HL-60 (cell line): ENCODE measurements at regions not wholly inside any gene's neighbourhood (a gene's known extent, or its start where the extent isn't known, plus 50 kb on each side); places are given as distances from the start of the nearest gene placed in this dataset.

ENCODE experiments used
- CTCF ChIP-seq: IDR thresholded peaks from one replicate; pipeline ENCODE4 v1.5.1; 2011; ENCODE audit warnings: low read length, control low read depth, inconsistent platforms; ENCODE audit not compliant: insufficient read depth
- GABPA ChIP-seq: IDR thresholded peaks from 2 replicates; pipeline ENCODE4 v1.6.1; 2012; ENCODE audit warnings: low read depth
- POLR2AphosphoS5 ChIP-seq: IDR thresholded peaks from 2 replicates; pipeline ENCODE4 v1.6.1; 2012; ENCODE audit warnings: low read depth
- SPI1 ChIP-seq: IDR thresholded peaks from 2 replicates; pipeline ENCODE4 v1.6.1; 2012; ENCODE audit warnings: low read depth, mild to moderate bottlenecking, borderline replicate concordance
- TF ChIP-seq, protein P1 (sequence below): IDR thresholded peaks from 2 replicates; pipeline ENCODE4 v1.6.1; 2012; ENCODE audit warnings: low read depth; ENCODE audit not compliant: insufficient replicate concordance

DNA sequence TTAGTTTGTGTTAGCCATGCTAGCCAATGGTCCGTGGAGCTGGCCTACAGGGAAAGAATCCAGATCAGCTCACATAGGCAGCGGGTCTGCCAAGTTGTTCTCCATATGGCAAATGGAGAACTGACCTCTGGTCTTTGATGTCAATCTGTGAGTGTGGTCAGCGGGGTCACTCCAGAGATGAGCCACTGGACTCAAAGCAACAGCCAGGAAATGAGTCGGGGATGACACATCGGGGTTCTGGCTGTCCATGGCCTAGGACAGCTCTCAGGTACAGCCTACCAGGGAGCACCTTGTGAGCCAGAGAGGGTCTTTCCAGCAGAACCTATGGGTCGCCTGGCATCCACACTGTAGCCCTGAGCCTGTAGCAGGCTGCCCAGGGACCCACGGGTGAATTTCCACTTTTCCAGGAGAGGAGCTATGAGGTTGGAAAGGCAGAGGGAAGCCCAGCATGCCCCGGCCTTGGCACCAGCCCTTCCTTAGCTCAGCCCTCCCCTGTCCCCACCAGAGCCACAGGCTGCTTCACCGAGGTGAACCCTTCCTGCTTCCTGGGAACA is 203.0 kb upstream of the TNRC6C start:
- TF ChIP-seq CTCF: no peak
- TF ChIP-seq POLR2AphosphoS5: no peak
- TF ChIP-seq, protein P1, sequence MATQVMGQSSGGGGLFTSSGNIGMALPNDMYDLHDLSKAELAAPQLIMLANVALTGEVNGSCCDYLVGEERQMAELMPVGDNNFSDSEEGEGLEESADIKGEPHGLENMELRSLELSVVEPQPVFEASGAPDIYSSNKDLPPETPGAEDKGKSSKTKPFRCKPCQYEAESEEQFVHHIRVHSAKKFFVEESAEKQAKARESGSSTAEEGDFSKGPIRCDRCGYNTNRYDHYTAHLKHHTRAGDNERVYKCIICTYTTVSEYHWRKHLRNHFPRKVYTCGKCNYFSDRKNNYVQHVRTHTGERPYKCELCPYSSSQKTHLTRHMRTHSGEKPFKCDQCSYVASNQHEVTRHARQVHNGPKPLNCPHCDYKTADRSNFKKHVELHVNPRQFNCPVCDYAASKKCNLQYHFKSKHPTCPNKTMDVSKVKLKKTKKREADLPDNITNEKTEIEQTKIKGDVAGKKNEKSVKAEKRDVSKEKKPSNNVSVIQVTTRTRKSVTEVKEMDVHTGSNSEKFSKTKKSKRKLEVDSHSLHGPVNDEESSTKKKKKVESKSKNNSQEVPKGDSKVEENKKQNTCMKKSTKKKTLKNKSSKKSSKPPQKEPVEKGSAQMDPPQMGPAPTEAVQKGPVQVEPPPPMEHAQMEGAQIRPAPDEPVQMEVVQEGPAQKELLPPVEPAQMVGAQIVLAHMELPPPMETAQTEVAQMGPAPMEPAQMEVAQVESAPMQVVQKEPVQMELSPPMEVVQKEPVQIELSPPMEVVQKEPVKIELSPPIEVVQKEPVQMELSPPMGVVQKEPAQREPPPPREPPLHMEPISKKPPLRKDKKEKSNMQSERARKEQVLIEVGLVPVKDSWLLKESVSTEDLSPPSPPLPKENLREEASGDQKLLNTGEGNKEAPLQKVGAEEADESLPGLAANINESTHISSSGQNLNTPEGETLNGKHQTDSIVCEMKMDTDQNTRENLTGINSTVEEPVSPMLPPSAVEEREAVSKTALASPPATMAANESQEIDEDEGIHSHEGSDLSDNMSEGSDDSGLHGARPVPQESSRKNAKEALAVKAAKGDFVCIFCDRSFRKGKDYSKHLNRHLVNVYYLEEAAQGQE: no peak
- no peak for TF ChIP-seq GABPA
- no peak for TF ChIP-seq SPI1
